OCI-LY3 (cell line): ENCODE measurements at regions not wholly inside any gene's neighbourhood (a gene's known extent, or its start where the extent isn't known, plus 50 kb on each side); places are given as distances from the start of the nearest gene placed in this dataset.

Source experiments
- H2AFZ ChIP-seq: fragments of 200-600, 300-600 bp; shearing (Covaris generic); 2 replicates; pipeline ENCODE4 v1.6.0; 2014; ENCODE audit warnings: antibody characterized with exemption, low read depth, low read length
- H3K27ac ChIP-seq: fragments of 200-600, 300-600 bp; sonication (generic); 2 replicates; pipeline ENCODE4 v1.5.1; 2014; ENCODE audit warnings: mild to moderate bottlenecking, low read length, moderate library complexity, mixed read lengths
- H3K27me3 ChIP-seq: fragments of 200-600, 300-600 bp; sonication (generic); 2 replicates; pipeline ENCODE4 v1.6.1; 2014; ENCODE audit warnings: low read depth, low read length, mixed read lengths
- H3K36me3 ChIP-seq: fragments of 200-600, 300-600 bp; sonication (generic); replicated peaks from 2 replicates; pipeline ENCODE3; 2014; ENCODE audit warnings: low read depth, low read length, mixed read lengths
- H3K4me1 ChIP-seq: fragments of 300-600, 200-600 bp; sonication (generic); 2 replicates; pipeline ENCODE4 v1.6.1; 2014; ENCODE audit warnings: low read length, mixed read lengths
- H3K4me2 ChIP-seq: fragments of 200-600, 300-600 bp; sonication (generic); 2 replicates; pipeline ENCODE4 v1.6.1; 2014; ENCODE audit warnings: low read length, mixed read lengths
- H3K4me3 ChIP-seq: fragments of 300-600, 200-600 bp; sonication (generic); 2 replicates; pipeline ENCODE4 v1.5.1; 2014; ENCODE audit warnings: antibody characterized with exemption, mild to moderate bottlenecking, low read length, moderate library complexity
- H3K79me2 ChIP-seq: fragments of 300-600, 200-600 bp; shearing (Covaris generic); 2 replicates; pipeline ENCODE4 v1.6.1; 2014; ENCODE audit warnings: mild to moderate bottlenecking, low read length, mixed read lengths
- H3K9ac ChIP-seq: fragments of 300-600, 200-600 bp; shearing (Covaris generic); 2 replicates; pipeline ENCODE4 v1.6.0; 2014; ENCODE audit warnings: mild to moderate bottlenecking, low read length, moderate library complexity
- H3K9me3 ChIP-seq: fragments of 200-600, 300-600 bp; shearing (Covaris generic); 2 replicates; pipeline ENCODE4 v1.6.1; 2014; ENCODE audit warnings: low read length, mixed read lengths; ENCODE audit not compliant: insufficient read depth
- H4K20me1 ChIP-seq: fragments of 200-600, 300-600 bp; sonication (generic); 2 replicates; pipeline ENCODE4 v1.6.1; 2016; ENCODE audit warnings: low read length, mixed read lengths; ENCODE audit not compliant: insufficient read depth
- EZH2phosphoT487 ChIP-seq: fragments of 200-600 bp; shearing (Covaris generic); IDR thresholded peaks from 2 replicates; pipeline ENCODE4 v1.6.1; 2018; ENCODE audit warnings: antibody characterized with exemption, mixed run types, low read depth
- TF ChIP-seq, protein P1 (sequence below): fragments of 200-600, 300-600 bp; sonication (generic); IDR thresholded peaks from 2 replicates; pipeline ENCODE4 v1.5.1; 2014; ENCODE audit warnings: antibody characterized with exemption, low read length, low read depth

DNA sequence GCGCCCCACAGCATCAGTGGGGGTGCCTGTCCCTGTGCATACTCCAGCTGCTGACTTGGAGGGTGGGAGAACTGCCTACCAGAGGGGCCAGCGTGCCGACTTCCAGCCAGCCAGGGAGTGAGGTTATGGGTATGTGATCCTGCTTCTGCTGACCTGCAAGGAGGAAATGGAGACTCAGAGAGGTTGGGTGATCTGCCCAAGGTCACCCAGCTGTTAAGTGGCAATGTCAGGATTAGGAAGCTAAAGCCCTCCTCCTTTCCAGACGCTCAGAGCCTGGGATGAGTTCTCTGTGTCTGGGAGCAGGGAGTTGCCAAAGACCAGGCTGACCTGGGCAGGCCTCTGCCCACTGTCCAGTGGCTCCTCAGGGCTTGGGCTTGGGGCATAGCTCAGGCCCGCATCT, 169.6 kb downstream of the GLI2 start:
- no peaks in the 10 kb centered on the region for H3K79me2 ChIP-seq
- H3K4me3 ChIP-seq = no peak overlapping the region
- no peaks in the 10 kb centered on the region for H3K36me3 ChIP-seq
- H3K4me1 ChIP-seq = peaks cover 35% of the 10 kb centered on the region
- H3K4me2 ChIP-seq = peak overlapping the region; percentile 36
- no peak overlapping the region for H3K9ac ChIP-seq
- no peaks in the 10 kb centered on the region; the same call in 1 of the 2 replicates for H4K20me1 ChIP-seq
- H3K9me3 ChIP-seq = no peaks in the 10 kb centered on the region
- H3K27me3 ChIP-seq = peaks cover 16% of the 10 kb centered on the region
- no peak for TF ChIP-seq EZH2phosphoT487
- TF ChIP-seq, protein P1, sequence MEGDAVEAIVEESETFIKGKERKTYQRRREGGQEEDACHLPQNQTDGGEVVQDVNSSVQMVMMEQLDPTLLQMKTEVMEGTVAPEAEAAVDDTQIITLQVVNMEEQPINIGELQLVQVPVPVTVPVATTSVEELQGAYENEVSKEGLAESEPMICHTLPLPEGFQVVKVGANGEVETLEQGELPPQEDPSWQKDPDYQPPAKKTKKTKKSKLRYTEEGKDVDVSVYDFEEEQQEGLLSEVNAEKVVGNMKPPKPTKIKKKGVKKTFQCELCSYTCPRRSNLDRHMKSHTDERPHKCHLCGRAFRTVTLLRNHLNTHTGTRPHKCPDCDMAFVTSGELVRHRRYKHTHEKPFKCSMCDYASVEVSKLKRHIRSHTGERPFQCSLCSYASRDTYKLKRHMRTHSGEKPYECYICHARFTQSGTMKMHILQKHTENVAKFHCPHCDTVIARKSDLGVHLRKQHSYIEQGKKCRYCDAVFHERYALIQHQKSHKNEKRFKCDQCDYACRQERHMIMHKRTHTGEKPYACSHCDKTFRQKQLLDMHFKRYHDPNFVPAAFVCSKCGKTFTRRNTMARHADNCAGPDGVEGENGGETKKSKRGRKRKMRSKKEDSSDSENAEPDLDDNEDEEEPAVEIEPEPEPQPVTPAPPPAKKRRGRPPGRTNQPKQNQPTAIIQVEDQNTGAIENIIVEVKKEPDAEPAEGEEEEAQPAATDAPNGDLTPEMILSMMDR = no peak
- H2AFZ ChIP-seq = no peak overlapping the region
- H3K27ac ChIP-seq = no peak overlapping the region

DNA sequence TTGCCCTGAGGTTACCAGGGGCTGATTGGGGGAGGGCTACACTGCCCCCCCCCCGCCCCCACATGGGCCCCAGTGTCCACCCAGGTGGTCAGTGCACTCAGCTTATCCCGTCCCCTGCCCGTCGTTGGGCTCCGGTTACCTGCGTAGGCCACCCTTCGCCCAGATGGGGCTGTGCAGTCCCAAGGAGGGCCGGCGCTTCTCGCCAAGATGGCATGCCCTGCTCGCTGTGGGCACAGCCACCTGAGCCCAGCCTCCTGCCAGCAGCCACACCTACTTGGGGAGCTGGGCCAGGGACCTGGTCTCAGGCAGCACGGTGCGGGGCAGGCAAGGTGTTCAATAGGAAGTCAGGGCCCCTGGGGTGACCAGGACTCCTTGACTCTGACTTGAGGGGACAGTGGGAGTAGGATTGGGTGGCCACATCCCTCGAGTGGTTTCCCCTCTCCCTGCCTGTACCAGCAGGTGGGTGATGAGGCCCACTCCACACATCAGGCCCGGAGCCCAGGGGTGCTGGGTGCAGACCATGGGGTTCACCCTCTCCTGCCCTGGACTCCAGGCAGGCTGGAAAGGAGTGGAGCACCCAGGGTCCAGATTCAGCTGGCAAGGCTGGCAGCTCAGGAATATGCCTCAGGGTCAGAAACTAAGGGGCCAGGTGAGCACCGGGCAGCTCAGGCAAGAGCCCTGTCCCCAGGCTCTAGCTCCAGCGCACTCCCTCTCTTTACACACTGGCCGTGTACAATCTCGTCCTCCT, 170.3 kb downstream of the GLI2 start:
- H3K9ac ChIP-seq = no peak overlapping the region
- no peak overlapping the region for H3K27ac ChIP-seq
- H3K9me3 ChIP-seq = no peaks in the 10 kb centered on the region
- no peaks in the 10 kb centered on the region for H3K36me3 ChIP-seq
- no peaks in the 10 kb centered on the region; the same call in 1 of the 2 replicates for H4K20me1 ChIP-seq
- peaks cover 35% of the 10 kb centered on the region for H3K4me1 ChIP-seq
- TF ChIP-seq EZH2phosphoT487 = no peak
- TF ChIP-seq, protein P1 = no peak
- peaks cover 14% of the 10 kb centered on the region for H3K27me3 ChIP-seq
- H3K4me2 ChIP-seq = no peak overlapping the region
- H3K79me2 ChIP-seq = no peaks in the 10 kb centered on the region
- H2AFZ ChIP-seq = no peak overlapping the region
- H3K4me3 ChIP-seq = no peak overlapping the region

DNA sequence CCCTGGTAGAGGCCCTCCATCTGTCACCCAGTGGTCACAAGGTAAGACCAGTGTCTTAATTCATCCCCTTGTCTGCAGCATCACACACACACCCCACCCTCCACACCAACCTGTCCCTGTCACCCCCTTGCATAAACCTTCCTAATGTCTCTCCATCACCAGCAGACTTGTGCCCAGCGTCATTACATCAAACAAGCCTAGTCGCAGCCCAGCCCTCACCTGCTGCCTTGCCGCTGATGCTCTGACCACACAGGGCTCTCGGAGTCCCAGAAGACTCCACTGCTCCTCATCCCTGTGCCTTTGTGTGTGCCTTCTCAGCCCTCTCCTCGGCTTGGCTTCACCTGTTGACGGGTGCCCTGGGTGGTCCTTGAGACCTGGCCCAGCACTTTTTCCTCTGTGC, 171.2 kb downstream of the GLI2 start:
- no peaks in the 10 kb centered on the region for H3K9me3 ChIP-seq
- H3K27me3 ChIP-seq = peaks cover 14% of the 10 kb centered on the region; the same call in 1 of the 2 replicates
- no peak overlapping the region for H2AFZ ChIP-seq
- no peaks in the 10 kb centered on the region for H3K36me3 ChIP-seq
- no peaks in the 10 kb centered on the region; the same call in 1 of the 2 replicates for H4K20me1 ChIP-seq
- H3K79me2 ChIP-seq = no peaks in the 10 kb centered on the region
- no peak overlapping the region for H3K27ac ChIP-seq
- no peak overlapping the region for H3K4me2 ChIP-seq
- H3K4me3 ChIP-seq = no peak overlapping the region
- no peak for TF ChIP-seq EZH2phosphoT487
- TF ChIP-seq, protein P1 = no peak
- H3K4me1 ChIP-seq = peaks cover 35% of the 10 kb centered on the region
- H3K9ac ChIP-seq = no peak overlapping the region

DNA sequence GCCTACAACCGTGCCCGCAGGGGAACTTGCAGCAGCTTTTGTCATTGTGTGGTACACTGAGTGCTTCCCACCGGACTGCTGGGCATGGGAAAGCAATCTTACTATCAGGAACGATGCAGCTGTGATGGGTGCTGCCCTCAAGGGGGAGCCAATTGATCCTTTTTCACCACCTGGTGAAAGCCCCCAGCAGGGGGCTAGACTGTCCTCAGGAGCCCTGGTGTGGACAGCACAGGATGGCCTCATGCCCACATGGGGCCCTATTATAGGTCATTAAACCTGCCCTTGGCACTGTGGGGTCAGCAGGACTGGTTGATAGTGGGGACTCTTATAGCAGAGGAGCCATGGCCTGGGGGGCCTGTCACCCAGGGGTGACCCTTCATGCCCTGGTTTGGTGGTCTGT, 172.2 kb downstream of the GLI2 start:
- no peak for TF ChIP-seq EZH2phosphoT487
- TF ChIP-seq, protein P1 = peak; percentile 23; the same call in 1 of the 2 replicates
- H3K4me1 ChIP-seq = peaks cover 28% of the 10 kb centered on the region
- H3K4me3 ChIP-seq = no peak overlapping the region
- H2AFZ ChIP-seq = no peak overlapping the region
- H3K27me3 ChIP-seq = 0 out of 2 replicates have a peak, but pooled peaks cover 7% of the 10 kb centered on the region
- H3K27ac ChIP-seq = no peak overlapping the region
- H4K20me1 ChIP-seq = no peaks in the 10 kb centered on the region
- H3K9me3 ChIP-seq = no peaks in the 10 kb centered on the region
- no peaks in the 10 kb centered on the region for H3K36me3 ChIP-seq
- H3K9ac ChIP-seq = no peak overlapping the region
- H3K79me2 ChIP-seq = no peaks in the 10 kb centered on the region
- no peak overlapping the region for H3K4me2 ChIP-seq
